Keratinocyte (primary cell): ENCODE measurements at regions not wholly inside any gene's neighbourhood (a gene's known extent, or its start where the extent isn't known, plus 50 kb on each side); places are given as distances from the start of the nearest gene placed in this dataset.

Experiments used
- CTCF ChIP-seq, 3 experiments: IDR thresholded peaks in 1 of 3; conservative IDR thresholded peaks in 1 of 3; optimal IDR thresholded peaks in 1 of 3; 2 replicates in 2 of 3; 3 replicates in 1 of 3; pipeline versions ENCODE3 to v1.5.1; 2011; ENCODE audit warnings: low read length in 3 of 3, mild to moderate bottlenecking in 3 of 3, moderate library complexity in 2 of 3, control low read depth in 1 of 3, inconsistent platforms in 1 of 3; ENCODE audit not compliant: insufficient read depth in 2 of 3; ENCODE audit errors: extremely low read depth in 1 of 3
- EZH2 ChIP-seq: IDR thresholded peaks from one replicate; pipeline ENCODE4 v1.6.1; 2012; ENCODE audit warnings: inconsistent platforms, mild to moderate bottlenecking, low read length, moderate library complexity

DNA sequence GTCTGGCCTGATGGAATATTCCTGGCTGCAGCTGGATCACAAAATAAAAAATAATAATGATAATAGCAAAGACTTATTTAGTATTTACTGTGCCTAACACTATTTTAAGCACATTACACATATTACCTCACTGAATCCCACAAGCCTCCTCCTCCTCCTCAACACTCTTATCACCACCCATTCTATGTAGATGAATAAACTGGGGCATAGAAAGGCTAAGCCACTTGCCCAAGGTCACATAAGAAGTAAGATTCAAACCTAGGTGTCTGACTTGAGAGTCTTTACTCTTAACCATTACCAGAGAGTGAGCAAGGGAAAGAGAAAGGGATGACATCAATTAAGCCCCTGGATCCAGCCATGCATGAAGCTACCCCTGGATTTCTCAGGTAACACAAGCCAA is 493.1 kb downstream of the SHQ1 start:
- TF ChIP-seq CTCF (optimal IDR thresholded peaks at IDR 0.05 in 1 of 3, IDR thresholded peaks at IDR 0.05 in 1 of 3, conservative IDR thresholded peaks at IDR 0.05 in 1 of 3; ENCODE audit: extremely low read depth in 1 of 3, insufficient read depth in 2 of 3, low read length in 3 of 3) = no peak
- TF ChIP-seq EZH2 = no peak
